B cell (primary cell): ENCODE measurements at regions not wholly inside any gene's neighbourhood (a gene's known extent, or its start where the extent isn't known, plus 50 kb on each side); places are given as distances from the start of the nearest gene placed in this dataset.

Experiments
- ATAC-seq: fragments of 200-7000 bp; cut with Tn5 transposase; one replicate; pipeline ENCODE4 v1.10.0; 2021; ENCODE audit warnings: low read depth, mild to moderate bottlenecking, moderate number of reproducible peaks, moderate library complexity
- CTCF ChIA-PET: fragments of 350-600 bp; sonication (Branson Sonifier 250); formaldehyde crosslinking; loops from one replicate; lab custom pipeline; 2021; ENCODE audit warnings: antibody characterized with exemption, inconsistent platforms; lab: Charles Lee
- POLR2A ChIA-PET: fragments of 350-600 bp; sonication (Branson Sonifier 250); formaldehyde crosslinking; loops from one replicate; lab custom pipeline; 2021; ENCODE audit warnings: antibody characterized with exemption; lab: Charles Lee
- DNase-seq: peaks from one replicate; pipeline ENCODE4 v3.0.0; 2013
- H2AFZ ChIP-seq: 2 replicates; pipeline ENCODE4 v1.6.1; 2012; ENCODE audit warnings: mild to moderate bottlenecking, low read depth, low read length; ENCODE audit not compliant: insufficient read depth, poor library complexity, severe bottlenecking
- H3K27ac ChIP-seq, 2 donors: 1 replicate in 1 of 2; 2 replicates in 1 of 2; pipeline ENCODE4 v1.5.1; 2012 to 2013; ENCODE audit warnings: low read length in 2 of 2, mild to moderate bottlenecking in 2 of 2, moderate library complexity in 1 of 2
- H3K27me3 ChIP-seq, 4 experiments: fragments of 200-600 bp in 1 of 4; sonication (generic) in 1 of 4; replicated peaks in 1 of 4; 1 replicate in 2 of 4; 2 replicates in 2 of 4; pipeline versions ENCODE4 v1.6.1 to v1.7.0; 2013 to 2016; ENCODE audit warnings: low read length in 3 of 4, mild to moderate bottlenecking in 2 of 4, mixed read lengths in 1 of 4, moderate library complexity in 1 of 4; ENCODE audit not compliant: insufficient read depth in 4 of 4, control insufficient read depth in 3 of 4; ENCODE audit errors: control extremely low read depth in 1 of 4
- H3K36me3 ChIP-seq, 2 experiments: replicated peaks in 1 of 2; 1 replicate in 1 of 2; 2 replicates in 1 of 2; pipeline versions ENCODE4 v1.6.1 to v1.7.1; 2013; ENCODE audit warnings: low read length in 1 of 2; ENCODE audit not compliant: insufficient read depth in 2 of 2, control insufficient read depth in 1 of 2; ENCODE audit errors: control extremely low read depth in 1 of 2, extremely low read depth in 1 of 2
- H3K4me1 ChIP-seq, 2 donors: fragments of 200-600 bp in 1 of 2; sonication (generic) in 1 of 2; 1 replicate in 1 of 2; 2 replicates in 1 of 2; pipeline versions ENCODE4 v1.5.1 to v1.6.1; 2013 to 2017; ENCODE audit warnings: low read length in 2 of 2; ENCODE audit not compliant: control insufficient read depth in 2 of 2, insufficient read depth in 2 of 2
- H3K4me2 ChIP-seq: replicated peaks from 2 replicates; pipeline ENCODE3; 2012; ENCODE audit warnings: mild to moderate bottlenecking, low read depth, low read length; ENCODE audit not compliant: poor library complexity, severe bottlenecking
- H3K4me3 ChIP-seq, 5 experiments: fragments of 200-600 bp in 1 of 5; sonication (generic) in 1 of 5; 1 replicate in 3 of 5; 2 replicates in 2 of 5; pipeline versions ENCODE4 v1.5.1 to v1.7.0; 2011 to 2016; ENCODE audit warnings: low read length in 4 of 5, mild to moderate bottlenecking in 4 of 5, low read depth in 2 of 5, control low read depth in 1 of 5, moderate library complexity in 1 of 5; ENCODE audit not compliant: insufficient read depth in 1 of 5; ENCODE audit errors: control extremely low read depth in 1 of 5, extremely low read depth in 1 of 5
- H3K79me2 ChIP-seq: fragments of 200-600 bp; sonication (generic); one replicate; pipeline ENCODE4 v1.6.0; 2016; ENCODE audit warnings: low read length; ENCODE audit not compliant: control insufficient read depth, insufficient read depth
- H3K9ac ChIP-seq: fragments of 200-600 bp; sonication (generic); 2 replicates; pipeline ENCODE4 v1.6.1; 2017; ENCODE audit warnings: mild to moderate bottlenecking, low read length, moderate library complexity
- H3K9me3 ChIP-seq, 3 donors: one replicate each; pipeline versions ENCODE4 v1.6.1 to v1.7.1; 2013; ENCODE audit warnings: low read length in 2 of 3; ENCODE audit not compliant: control insufficient read depth in 2 of 3, insufficient read depth in 1 of 3; ENCODE audit errors: control extremely low read depth in 1 of 3
- H4K20me1 ChIP-seq: 2 replicates; pipeline ENCODE4 v1.6.0; 2012; ENCODE audit warnings: mild to moderate bottlenecking, low read length; ENCODE audit not compliant: insufficient read depth, control insufficient read depth, poor library complexity, severe bottlenecking
- H3K27ac Mint-ChIP-seq: one replicate; pipeline ENCODE4 v1.8.0; 2021; ENCODE audit warnings: mixed read lengths
- H3K27me3 Mint-ChIP-seq: one replicate; pipeline ENCODE4 v1.8.0; 2021; ENCODE audit warnings: mixed read lengths
- H3K4me1 Mint-ChIP-seq: one replicate; pipeline ENCODE4 v1.8.0; 2021; ENCODE audit warnings: mixed read lengths
- H3K4me3 Mint-ChIP-seq: one replicate; pipeline ENCODE4 v1.8.0; 2021; ENCODE audit warnings: mixed read lengths
- H3K9me3 Mint-ChIP-seq: one replicate; pipeline ENCODE4 v1.8.0; 2022; ENCODE audit warnings: mixed read lengths; ENCODE audit not compliant: insufficient read depth
- EZH2 ChIP-seq: IDR thresholded peaks from 2 replicates; pipeline ENCODE4 v1.6.1; 2012; ENCODE audit warnings: borderline replicate concordance, low read depth, mild to moderate bottlenecking, moderate library complexity, low read length; ENCODE audit not compliant: insufficient read depth, poor library complexity, severe bottlenecking
- WGBS: methylation state at CpG from one replicate; pipeline ENCODE4 v1.1.5; 2013; ENCODE audit warnings: missing lambda C conversion rate; ENCODE audit not compliant: insufficient coverage; 5-methylcytosine and 5-hydroxymethylcytosine counted together
- intact Hi-C: fragments of 100-400 bp; cut with micrococcal nuclease; formaldehyde crosslinking; loops from one replicate; pipeline ENCODE4 v1.10.0; 2022
- TF ChIP-seq, protein P1 (sequence below): fragments of 200-600 bp; IDR thresholded peaks from one replicate; pipeline ENCODE4 v1.8.0; 2022; ENCODE audit warnings: antibody characterized with exemption, mild to moderate bottlenecking

DNA sequence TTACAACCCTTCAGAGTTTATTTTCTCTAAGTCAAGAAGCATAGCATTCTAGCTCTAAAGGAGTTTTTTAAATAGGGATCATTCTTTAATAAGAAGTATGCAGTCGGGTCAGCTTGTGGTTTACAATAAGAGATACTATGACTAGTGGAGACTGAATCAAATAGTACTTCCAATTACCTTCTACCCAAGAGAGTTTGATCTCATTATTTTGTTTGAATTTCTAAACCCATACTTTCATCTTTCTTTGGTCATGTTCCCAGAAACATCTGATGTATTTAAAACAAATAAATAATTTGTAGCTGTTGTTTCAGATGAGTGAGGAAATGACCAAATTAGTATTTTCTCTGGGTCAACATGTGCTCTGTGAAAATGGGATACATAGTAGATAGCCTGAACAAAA, 160.2 kb upstream of the CDH6 start:
- no peak for TF ChIP-seq EZH2
- TF ChIP-seq, protein P1, sequence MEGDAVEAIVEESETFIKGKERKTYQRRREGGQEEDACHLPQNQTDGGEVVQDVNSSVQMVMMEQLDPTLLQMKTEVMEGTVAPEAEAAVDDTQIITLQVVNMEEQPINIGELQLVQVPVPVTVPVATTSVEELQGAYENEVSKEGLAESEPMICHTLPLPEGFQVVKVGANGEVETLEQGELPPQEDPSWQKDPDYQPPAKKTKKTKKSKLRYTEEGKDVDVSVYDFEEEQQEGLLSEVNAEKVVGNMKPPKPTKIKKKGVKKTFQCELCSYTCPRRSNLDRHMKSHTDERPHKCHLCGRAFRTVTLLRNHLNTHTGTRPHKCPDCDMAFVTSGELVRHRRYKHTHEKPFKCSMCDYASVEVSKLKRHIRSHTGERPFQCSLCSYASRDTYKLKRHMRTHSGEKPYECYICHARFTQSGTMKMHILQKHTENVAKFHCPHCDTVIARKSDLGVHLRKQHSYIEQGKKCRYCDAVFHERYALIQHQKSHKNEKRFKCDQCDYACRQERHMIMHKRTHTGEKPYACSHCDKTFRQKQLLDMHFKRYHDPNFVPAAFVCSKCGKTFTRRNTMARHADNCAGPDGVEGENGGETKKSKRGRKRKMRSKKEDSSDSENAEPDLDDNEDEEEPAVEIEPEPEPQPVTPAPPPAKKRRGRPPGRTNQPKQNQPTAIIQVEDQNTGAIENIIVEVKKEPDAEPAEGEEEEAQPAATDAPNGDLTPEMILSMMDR: no peak
- Histone ChIP-seq H3K4me1 (no peaks in the 10 kb centered on the region), H3K9me3 (peaks cover 0 to 6% (median 0%) of the 10 kb centered on the region in 3 donors), H3K9ac (no peak overlapping the region), H3K36me3 (no peaks in the 10 kb centered on the region), H3K4me2 (no peak overlapping the region), H4K20me1 (no peaks in the 10 kb centered on the region), H3K79me2 (no peaks in the 10 kb centered on the region), H3K27me3 (no peaks in the 10 kb centered on the region), H3K4me3 (no peak overlapping the region), H3K27ac (no peak overlapping the region), H2AFZ (no peak overlapping the region)
- CTCF ChIA-PET: no interaction called here
- no peak for DNase-seq
- POLR2A ChIA-PET: no interaction called here
- intact Hi-C loops: no loop called here
- H3K27ac Mint-ChIP-seq: no peak overlapping the region
- H3K9me3 Mint-ChIP-seq: no peaks in the 10 kb centered on the region
- no CpG with 5 or more reads among the region's 1 CpG for WGBS
- no peaks in the 10 kb centered on the region for H3K27me3 Mint-ChIP-seq
- H3K4me3 Mint-ChIP-seq: no peak overlapping the region
- no peaks in the 10 kb centered on the region for H3K4me1 Mint-ChIP-seq
- no peak for ATAC-seq

DNA sequence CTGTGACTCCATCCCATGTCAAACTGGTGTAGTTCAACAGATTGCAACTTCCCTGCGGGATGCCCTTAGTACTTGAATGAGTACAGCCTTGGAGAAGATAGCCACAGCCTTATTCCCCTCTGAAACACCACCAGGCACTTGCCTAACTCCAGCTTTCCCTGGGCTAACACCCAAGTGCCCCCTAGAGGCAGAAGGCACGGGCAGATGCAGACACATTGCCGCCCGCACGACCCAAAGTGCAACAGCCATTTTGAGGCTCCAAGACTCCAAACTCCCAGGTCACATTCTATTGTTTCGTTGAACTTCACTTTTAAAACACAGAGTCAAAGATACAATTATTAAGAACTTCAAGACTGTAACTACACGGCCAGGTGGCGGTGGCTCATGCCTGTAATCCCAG, 163.6 kb upstream of the CDH6 start:
- no peak overlapping the region for H3K9ac ChIP-seq
- no peak overlapping the region for H3K4me3 Mint-ChIP-seq
- CTCF ChIA-PET: no interaction called here

More for the DNA sequence above, 163.6 kb upstream of the CDH6 start:
- Histone ChIP-seq H3K27me3 (no peaks in the 10 kb centered on the region), H3K27ac (no peak overlapping the region), H3K4me3 (no peak overlapping the region), H3K4me2 (no peak overlapping the region), H2AFZ (no peak overlapping the region), H4K20me1 (no peaks in the 10 kb centered on the region), H3K79me2 (no peaks in the 10 kb centered on the region), H3K9me3 (peaks cover 0 to 6% (median 0%) of the 10 kb centered on the region in 3 donors), H3K4me1 (no peaks in the 10 kb centered on the region), H3K36me3 (no peaks in the 10 kb centered on the region)
- Mint-ChIP-seq H3K27ac (no peak overlapping the region), H3K27me3 (no peaks in the 10 kb centered on the region), H3K4me1 (no peaks in the 10 kb centered on the region), H3K9me3 (peaks cover 3% of the 10 kb centered on the region)
- 91% methylated on average over 8 of the region's 8 CpGs for WGBS
- ATAC-seq (no peak), DNase-seq (no peak)
- POLR2A ChIA-PET: no interaction called here
- TF ChIP-seq, protein P1: no peak
- no peak for TF ChIP-seq EZH2
- intact Hi-C loops: no loop called here
